DND-41 (cell line): ENCODE measurements at regions not wholly inside any gene's neighbourhood (a gene's known extent, or its start where the extent isn't known, plus 50 kb on each side); places are given as distances from the start of the nearest gene placed in this dataset.
"Not testable (repeated sequence)": the region's sequence is repeated elsewhere in the genome, so short reads cannot be mapped to it uniquely, and the experiment has no call there.

Source experiments
- ATAC-seq: fragments of 200-7000 bp; cut with Tn5 transposase; 3 replicates; pipeline ENCODE4 v1.9.1; 2021; ENCODE audit warnings: low read depth; ENCODE audit not compliant: insufficient read depth
- DNase-seq: peaks from one replicate; pipeline ENCODE4 v3.0.0-alpha.2; 2020
- H2AFZ ChIP-seq: 2 replicates; pipeline ENCODE4 v1.6.0; 2012; ENCODE audit warnings: low read depth, low read length
- H3K27ac ChIP-seq: 2 replicates; pipeline ENCODE4 v1.5.1; 2012; ENCODE audit warnings: low read length, inconsistent platforms
- H3K27me3 ChIP-seq: fragments of 200-600 bp; sonication (generic); 2 replicates; pipeline ENCODE4 v1.6.0; 2012; ENCODE audit warnings: low read length, mild to moderate bottlenecking, inconsistent platforms; ENCODE audit not compliant: insufficient read depth, poor library complexity
- H3K36me3 ChIP-seq: 2 replicates; pipeline ENCODE4 v1.5.1; 2012; ENCODE audit warnings: low read length, inconsistent platforms; ENCODE audit not compliant: insufficient read depth
- H3K4me1 ChIP-seq: 2 replicates; pipeline ENCODE4 v1.5.1; 2012; ENCODE audit warnings: mild to moderate bottlenecking, low read length; ENCODE audit not compliant: insufficient read depth
- H3K4me2 ChIP-seq: 2 replicates; pipeline ENCODE4 v1.6.0; 2012; ENCODE audit warnings: mild to moderate bottlenecking, moderate library complexity, low read length, inconsistent platforms; ENCODE audit not compliant: insufficient read depth
- H3K4me3 ChIP-seq, 2 experiments: fragments of 200-600 bp in 1 of 2; shearing (Covaris generic) in 1 of 2; 2 replicates each; pipeline ENCODE4 v1.5.1; 2012 to 2016; ENCODE audit warnings: inconsistent platforms in 2 of 2, low read length in 2 of 2, mild to moderate bottlenecking in 2 of 2, low read depth in 1 of 2, moderate library complexity in 1 of 2
- H3K79me2 ChIP-seq: 2 replicates; pipeline ENCODE4 v1.6.0; 2012; ENCODE audit warnings: low read length, inconsistent platforms; ENCODE audit not compliant: insufficient read depth
- H3K9ac ChIP-seq: 2 replicates; pipeline ENCODE4 v1.6.0; 2012; ENCODE audit warnings: low read depth, mild to moderate bottlenecking, inconsistent platforms, low read length, moderate library complexity
- H3K9me3 ChIP-seq: 2 replicates; pipeline ENCODE4 v1.5.1; 2012; ENCODE audit warnings: low read length, moderate library complexity, mild to moderate bottlenecking, inconsistent platforms; ENCODE audit not compliant: insufficient read depth, severe bottlenecking
- H4K20me1 ChIP-seq: 2 replicates; pipeline ENCODE4 v1.6.0; 2012; ENCODE audit warnings: low read length; ENCODE audit not compliant: insufficient read depth
- EZH2 ChIP-seq: IDR thresholded peaks from 3 replicates; pipeline ENCODE4 v1.6.1; 2012; ENCODE audit warnings: borderline replicate concordance, low read depth, mild to moderate bottlenecking, moderate library complexity, low read length, inconsistent platforms; ENCODE audit not compliant: severe bottlenecking
- TF ChIP-seq, protein P1 (sequence below): IDR thresholded peaks from 2 replicates; pipeline ENCODE4 v1.5.1; 2012; ENCODE audit warnings: borderline replicate concordance, low read length, moderate library complexity, mild to moderate bottlenecking; ENCODE audit not compliant: poor library complexity, severe bottlenecking; ENCODE audit errors: extremely low read depth

DNA sequence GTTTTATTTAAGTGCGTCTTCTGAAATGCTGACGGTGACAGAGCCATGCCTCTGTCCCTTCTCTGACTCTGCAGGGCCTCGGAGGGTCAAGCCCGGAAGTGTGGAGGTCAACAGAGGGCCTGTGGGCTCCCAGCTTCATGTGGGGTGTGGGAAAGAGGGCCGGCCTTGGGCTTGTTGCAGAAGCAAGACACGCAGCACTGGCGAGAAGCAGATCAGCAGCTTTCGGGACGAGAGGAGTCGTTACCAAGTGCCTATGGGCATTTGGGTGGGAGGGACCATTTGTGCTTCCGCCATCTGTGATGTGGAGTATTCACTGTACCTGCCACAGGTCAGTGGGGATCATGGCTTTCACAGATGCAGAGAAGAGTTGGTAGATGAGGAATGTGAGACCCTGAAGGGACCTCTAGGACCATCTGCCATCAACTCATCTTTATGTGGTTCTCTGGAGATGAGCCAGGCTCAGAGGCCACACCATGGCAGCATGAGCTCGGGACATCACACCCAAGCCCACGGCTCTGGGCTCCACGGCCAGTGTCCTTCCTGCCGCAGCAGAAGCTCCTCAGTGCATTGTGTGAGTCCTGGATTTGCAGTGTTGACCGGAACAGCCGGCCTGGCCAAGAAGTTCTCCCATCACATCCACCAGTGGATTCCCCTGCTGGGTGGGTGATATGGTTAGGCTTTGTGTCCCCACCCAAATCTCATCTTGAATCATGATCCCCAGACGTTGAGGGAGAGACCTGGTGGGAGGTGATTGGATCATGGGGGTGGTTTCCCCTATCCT is 590.7 kb downstream of the TBC1D22A start:
- no peak overlapping the region for H3K4me3 ChIP-seq
- H3K79me2 ChIP-seq: no peaks in the 10 kb centered on the region
- ATAC-seq (no peak), DNase-seq (no peak)
- H3K4me2 ChIP-seq: no peak overlapping the region
- no peaks in the 10 kb centered on the region for H3K27me3 ChIP-seq
- H3K9me3 ChIP-seq: no peaks in the 10 kb centered on the region
- no peaks in the 10 kb centered on the region for H3K36me3 ChIP-seq
- no peak overlapping the region for H3K9ac ChIP-seq
- no peaks in the 10 kb centered on the region for H4K20me1 ChIP-seq
- H3K4me1 ChIP-seq: no peaks in the 10 kb centered on the region
- H2AFZ ChIP-seq: no peak overlapping the region
- no peak overlapping the region for H3K27ac ChIP-seq
- TF ChIP-seq, protein P1, sequence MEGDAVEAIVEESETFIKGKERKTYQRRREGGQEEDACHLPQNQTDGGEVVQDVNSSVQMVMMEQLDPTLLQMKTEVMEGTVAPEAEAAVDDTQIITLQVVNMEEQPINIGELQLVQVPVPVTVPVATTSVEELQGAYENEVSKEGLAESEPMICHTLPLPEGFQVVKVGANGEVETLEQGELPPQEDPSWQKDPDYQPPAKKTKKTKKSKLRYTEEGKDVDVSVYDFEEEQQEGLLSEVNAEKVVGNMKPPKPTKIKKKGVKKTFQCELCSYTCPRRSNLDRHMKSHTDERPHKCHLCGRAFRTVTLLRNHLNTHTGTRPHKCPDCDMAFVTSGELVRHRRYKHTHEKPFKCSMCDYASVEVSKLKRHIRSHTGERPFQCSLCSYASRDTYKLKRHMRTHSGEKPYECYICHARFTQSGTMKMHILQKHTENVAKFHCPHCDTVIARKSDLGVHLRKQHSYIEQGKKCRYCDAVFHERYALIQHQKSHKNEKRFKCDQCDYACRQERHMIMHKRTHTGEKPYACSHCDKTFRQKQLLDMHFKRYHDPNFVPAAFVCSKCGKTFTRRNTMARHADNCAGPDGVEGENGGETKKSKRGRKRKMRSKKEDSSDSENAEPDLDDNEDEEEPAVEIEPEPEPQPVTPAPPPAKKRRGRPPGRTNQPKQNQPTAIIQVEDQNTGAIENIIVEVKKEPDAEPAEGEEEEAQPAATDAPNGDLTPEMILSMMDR: no peak
- no peak for TF ChIP-seq EZH2

DNA sequence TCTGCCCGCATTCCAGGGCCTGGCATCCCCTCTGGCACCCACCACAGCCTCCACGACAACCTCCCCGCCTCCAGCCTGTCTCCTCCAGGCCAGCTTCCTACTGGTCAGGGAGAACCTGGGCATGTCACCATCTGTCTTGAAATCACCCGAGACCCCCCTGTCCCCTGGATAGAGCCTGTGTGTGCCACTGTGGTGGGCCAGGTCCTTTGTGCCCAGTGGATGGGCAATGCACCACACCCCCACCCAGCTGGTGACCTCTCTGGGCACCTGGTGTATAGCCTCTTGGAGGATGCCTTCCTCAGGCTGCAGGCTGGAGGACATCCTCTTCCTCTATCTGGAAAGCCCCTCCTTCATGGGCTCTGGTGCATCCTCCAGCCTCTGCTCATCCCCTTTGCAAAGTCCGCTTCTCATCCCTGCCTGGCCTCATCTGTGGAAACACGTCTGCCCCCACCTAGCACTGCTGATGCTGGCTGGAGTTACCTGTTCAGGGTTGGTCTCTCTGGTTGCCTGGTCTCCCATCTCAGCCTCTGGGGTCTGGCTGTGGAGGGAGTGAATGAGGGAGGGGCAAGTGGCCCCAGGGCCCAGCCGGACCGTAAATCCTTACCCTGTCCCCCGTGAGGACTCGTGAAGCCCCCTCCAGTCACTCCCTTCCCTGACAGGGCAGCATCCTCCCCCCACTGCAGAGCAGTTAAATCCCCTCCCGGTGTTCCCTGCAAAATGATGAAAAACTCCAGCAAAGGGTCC is 589.6 kb downstream of the TBC1D22A start:
- no peaks in the 10 kb centered on the region for H3K36me3 ChIP-seq
- H4K20me1 ChIP-seq: no peaks in the 10 kb centered on the region
- no peak overlapping the region for H3K4me2 ChIP-seq
- no peaks in the 10 kb centered on the region for H3K4me1 ChIP-seq
- TF ChIP-seq, protein P1: no peak
- TF ChIP-seq EZH2: no peak
- DNase-seq (no peak), ATAC-seq (no peak)
- no peak overlapping the region for H3K27ac ChIP-seq
- H3K9me3 ChIP-seq: no peaks in the 10 kb centered on the region
- no peaks in the 10 kb centered on the region for H3K79me2 ChIP-seq
- no peak overlapping the region for H3K4me3 ChIP-seq
- no peak overlapping the region for H3K9ac ChIP-seq
- no peaks in the 10 kb centered on the region for H3K27me3 ChIP-seq
- no peak overlapping the region for H2AFZ ChIP-seq

DNA sequence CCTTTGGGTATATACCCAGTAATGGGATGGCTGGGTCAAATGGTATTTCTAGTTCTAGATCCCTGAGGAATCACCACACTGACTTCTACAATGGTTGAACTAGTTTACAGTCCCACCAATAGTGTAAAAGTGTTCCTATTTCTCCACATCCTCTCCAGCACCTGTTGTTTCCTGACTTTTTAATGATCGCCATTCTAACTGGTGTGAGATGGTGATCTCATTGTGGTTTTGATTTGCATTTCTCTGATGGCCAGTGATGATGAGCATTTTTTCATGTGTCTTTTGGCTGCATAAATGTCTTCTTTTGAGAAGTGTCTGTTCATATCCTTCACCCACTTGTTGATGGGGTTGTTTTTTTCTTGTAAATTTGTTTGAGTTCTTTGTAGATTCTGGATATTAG is 583.8 kb downstream of the TBC1D22A start:
- DNase-seq, H3K79me2 ChIP-seq, H3K27me3 ChIP-seq, H4K20me1 ChIP-seq, H3K9ac ChIP-seq, H3K36me3 ChIP-seq, ATAC-seq, H3K27ac ChIP-seq, H3K4me2 ChIP-seq, H3K4me3 ChIP-seq, H3K4me1 ChIP-seq, H2AFZ ChIP-seq, H3K9me3 ChIP-seq: not testable (repeated sequence)

DNA sequence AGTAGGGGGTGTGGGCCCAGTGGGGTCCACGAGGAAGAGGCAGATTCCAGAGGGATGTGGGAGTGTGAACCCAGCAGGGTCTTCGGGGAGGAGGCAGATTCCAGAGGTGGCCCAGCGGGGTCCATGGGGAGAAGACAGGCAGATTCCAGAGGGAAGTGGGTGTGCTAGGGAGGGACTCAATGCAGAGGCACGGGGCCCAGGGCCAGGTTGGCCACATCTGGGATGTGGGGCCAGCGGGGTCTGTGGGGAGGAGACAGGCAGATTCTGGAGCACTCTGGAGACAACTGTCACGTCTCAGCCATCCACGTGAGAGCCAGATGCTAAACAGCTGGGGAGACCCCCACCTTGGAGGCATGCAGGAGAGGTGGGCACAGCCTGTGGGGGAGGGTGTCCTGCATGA is 582.6 kb downstream of the TBC1D22A start:
- Histone ChIP-seq H3K36me3 (no peaks in the 10 kb centered on the region), H3K4me3 (no peak overlapping the region), H3K9me3 (no peaks in the 10 kb centered on the region), H3K4me2 (no peak overlapping the region), H3K4me1 (no peaks in the 10 kb centered on the region), H4K20me1 (no peaks in the 10 kb centered on the region), H3K27me3 (peaks cover 6% of the 10 kb centered on the region), H3K27ac (no peak overlapping the region), H3K79me2 (no peaks in the 10 kb centered on the region), H3K9ac (no peak overlapping the region), H2AFZ (no peak overlapping the region)
- DNase-seq: no peak
- TF ChIP-seq EZH2: no peak
- TF ChIP-seq, protein P1: no peak
- no peak for ATAC-seq
